GM23338 (cell line): ENCODE measurements at regions not wholly inside any gene's neighbourhood (a gene's known extent, or its start where the extent isn't known, plus 50 kb on each side); places are given as distances from the start of the nearest gene placed in this dataset.

Experiments used
- ATAC-seq: fragments of 200-7000 bp; cut with Tn5 transposase; 3 replicates; pipeline ENCODE4 v1.9.1; 2020
- DNase-seq: peaks from one replicate; pipeline ENCODE4 v3.0.0-alpha.2; 2015; ENCODE audit warnings: low spot score
- H2AFZ ChIP-seq: fragments of 200-600 bp; sonication (generic); 2 replicates; pipeline ENCODE4 v1.8.0; 2016; ENCODE audit warnings: antibody characterized with exemption, mild to moderate bottlenecking, moderate library complexity
- H3F3A ChIP-seq: fragments of 200-600 bp; sonication (generic); replicated peaks from 2 replicates; pipeline ENCODE4 v1.8.0; 2017; ENCODE audit warnings: antibody characterized with exemption, mixed run types, low read depth
- H3K27ac ChIP-seq: fragments of 200-600 bp; sonication (generic); 2 replicates; pipeline ENCODE4 v1.6.1; 2016; ENCODE audit warnings: low read depth
- H3K27me3 ChIP-seq: fragments of 200-600 bp; sonication (generic); 2 replicates; pipeline ENCODE4 v1.8.0; 2016; ENCODE audit warnings: mild to moderate bottlenecking, mixed run types, moderate library complexity; ENCODE audit not compliant: insufficient read depth
- H3K36me3 ChIP-seq: fragments of 200-600 bp; sonication (generic); 2 replicates; pipeline ENCODE4 v1.8.0; 2016; ENCODE audit warnings: mild to moderate bottlenecking; ENCODE audit not compliant: insufficient read depth
- H3K4me1 ChIP-seq: fragments of 200-600 bp; sonication (generic); 2 replicates; pipeline ENCODE4 v1.8.0; 2016; ENCODE audit warnings: mild to moderate bottlenecking, moderate library complexity; ENCODE audit not compliant: insufficient read depth
- H3K4me2 ChIP-seq: fragments of 200-600 bp; sonication (generic); 2 replicates; pipeline ENCODE4 v1.7.1; 2017; ENCODE audit warnings: mixed run types
- H3K4me3 ChIP-seq: fragments of 200-600 bp; sonication (generic); 2 replicates; pipeline ENCODE4 v1.6.1; 2016; ENCODE audit warnings: mixed run types
- H3K79me2 ChIP-seq: fragments of 200-600 bp; sonication (generic); replicated peaks from 2 replicates; pipeline ENCODE4 v1.8.0; 2017; ENCODE audit warnings: mild to moderate bottlenecking; ENCODE audit not compliant: insufficient read depth
- H3K9me2 ChIP-seq: fragments of 200-600 bp; sonication (generic); 2 replicates; pipeline ENCODE4 v1.8.0; 2017; ENCODE audit not compliant: insufficient read depth
- H4K20me1 ChIP-seq: fragments of 200-600 bp; sonication (generic); replicated peaks from 2 replicates; pipeline ENCODE4 v1.8.0; 2017; ENCODE audit warnings: mild to moderate bottlenecking; ENCODE audit not compliant: insufficient read depth
- H3K27ac Mint-ChIP-seq: 2 replicates; pipeline ENCODE4 v1.8.0; 2020; ENCODE audit warnings: inconsistent platforms, mild to moderate bottlenecking, moderate library complexity, mixed read lengths
- H3K27me3 Mint-ChIP-seq: 3 replicates; pipeline ENCODE4 v1.8.0; 2022; ENCODE audit warnings: low read depth, mild to moderate bottlenecking, moderate library complexity, mixed read lengths, inconsistent platforms; ENCODE audit not compliant: insufficient read depth, poor library complexity
- H3K36me3 Mint-ChIP-seq: 3 replicates; pipeline ENCODE4 v1.8.0; 2021; ENCODE audit warnings: low read depth, mild to moderate bottlenecking, inconsistent platforms, moderate library complexity, mixed read lengths
- H3K4me1 Mint-ChIP-seq: 3 replicates; pipeline ENCODE4 v1.8.0; 2020; ENCODE audit warnings: mild to moderate bottlenecking, inconsistent platforms, mixed read lengths
- H3K4me3 Mint-ChIP-seq: 3 replicates; pipeline ENCODE4 v1.8.0; 2021; ENCODE audit warnings: moderate library complexity, mild to moderate bottlenecking, inconsistent platforms, mixed read lengths
- H3K9me3 Mint-ChIP-seq: 3 replicates; pipeline ENCODE4 v1.8.0; 2020; ENCODE audit warnings: moderate library complexity, mild to moderate bottlenecking, inconsistent platforms, mixed read lengths
- CREB1 ChIP-seq: fragments of 250-450 bp; sonication (Bioruptor Pico); IDR thresholded peaks from 2 replicates; pipeline ENCODE4 v1.5.0; 2020; ENCODE audit warnings: low read depth, mild to moderate bottlenecking, moderate library complexity
- CTCF ChIP-seq, 2 experiments: fragments of 200-600 bp in 1 of 2; sonication (generic) in 1 of 2; conservative IDR thresholded peaks; 2 replicates each; pipeline versions ENCODE4 v1.5.1 to v1.6.1; 2016 to 2017; ENCODE audit warnings: antibody characterized with exemption in 2 of 2, low read depth in 2 of 2, mild to moderate bottlenecking in 2 of 2, moderate library complexity in 1 of 2
- ETS1 ChIP-seq: IDR thresholded peaks from 2 replicates; pipeline ENCODE4 v1.6.1; 2016; ENCODE audit warnings: antibody characterized with exemption
- EZH2 ChIP-seq: fragments of 200-600 bp; sonication (generic); IDR thresholded peaks from one replicate; pipeline ENCODE4 v1.8.0; 2017; ENCODE audit warnings: antibody characterized with exemption, mild to moderate bottlenecking, low read depth; ENCODE audit not compliant: unreplicated experiment
- EZH2phosphoT487 ChIP-seq: fragments of 200-600 bp; sonication (generic); IDR thresholded peaks from one replicate; pipeline ENCODE4 v1.8.1; 2018; ENCODE audit warnings: antibody characterized with exemption; ENCODE audit not compliant: unreplicated experiment
- JUNB ChIP-seq: IDR thresholded peaks from one replicate; pipeline ENCODE4 v1.6.1; 2016; ENCODE audit warnings: antibody characterized with exemption; ENCODE audit not compliant: unreplicated experiment
- NANOG ChIP-seq: IDR thresholded peaks from 2 replicates; pipeline ENCODE4 v1.6.1; 2016; ENCODE audit warnings: antibody characterized with exemption, borderline replicate concordance
- POLR2AphosphoS5 ChIP-seq: IDR thresholded peaks from 2 replicates; pipeline ENCODE4 v1.6.1; 2016; ENCODE audit warnings: antibody characterized with exemption, low read depth
- ZNF114 ChIP-seq: fragments of 250-450 bp; sonication (Bioruptor Pico); IDR thresholded peaks from 2 replicates; pipeline ENCODE4 v1.5.0; 2020; ENCODE audit warnings: mild to moderate bottlenecking, moderate library complexity
- ZNF331 ChIP-seq: fragments of 250-450 bp; sonication (Bioruptor Pico); IDR thresholded peaks from 2 replicates; pipeline ENCODE4 v1.5.0; 2020; ENCODE audit warnings: low read depth, mild to moderate bottlenecking, moderate library complexity
- ZNF462 ChIP-seq: fragments of 250-450 bp; sonication (Bioruptor Pico); IDR thresholded peaks from 2 replicates; pipeline ENCODE4 v1.5.0; 2020; ENCODE audit warnings: mild to moderate bottlenecking, moderate library complexity

- TF ChIP-seq CTCF (conservative IDR thresholded peaks at IDR 0.05; ENCODE audit: low read depth in 2 of 2) = no peak
- no peak for TF ChIP-seq CREB1 (CRISPR knock-in tag)
- TF ChIP-seq ZNF462 (CRISPR knock-in tag) = no peak
- TF ChIP-seq EZH2 = no peak
- no peak for TF ChIP-seq EZH2phosphoT487
Observed at GRCh38 chr15:62946940-62947339, 95.6 kb upstream of the TPM1 start (continued).

GRCh38 chr15:62950462-62950931 lies 92.0 kb upstream of the TPM1 start:
- Histone ChIP-seq H3K27ac (no peak overlapping the region), H4K20me1 (no peaks in the 10 kb centered on the region), H3K79me2 (no peaks in the 10 kb centered on the region), H3K9me2 (no peaks in the 10 kb centered on the region), H3K36me3 (no peaks in the 10 kb centered on the region), H3K4me1 (no peaks in the 10 kb centered on the region), H2AFZ (no peak overlapping the region), H3K4me2 (no peak overlapping the region), H3F3A (no peaks in the 10 kb centered on the region), H3K4me3 (no peak overlapping the region), H3K27me3 (no peaks in the 10 kb centered on the region)
- no peak for ATAC-seq
- H3K27ac Mint-ChIP-seq = no peak overlapping the region
- DNase-seq = no peak
- no peaks in the 10 kb centered on the region for H3K36me3 Mint-ChIP-seq
- H3K4me1 Mint-ChIP-seq = no peaks in the 10 kb centered on the region
- H3K4me3 Mint-ChIP-seq = no peak overlapping the region
- H3K27me3 Mint-ChIP-seq = peaks cover 9% of the 10 kb centered on the region
- no peaks in the 10 kb centered on the region; the same call in 1 of the 3 replicates for H3K9me3 Mint-ChIP-seq
- TF ChIP-seq NANOG (no peak), ETS1 (no peak), EZH2phosphoT487 (no peak), ZNF331 (no peak), JUNB (no peak), EZH2 (no peak), POLR2AphosphoS5 (no peak), ZNF114 (CRISPR knock-in tag) (no peak), CREB1 (CRISPR knock-in tag) (no peak)
